HG03469 (cell line): ENCODE measurements at regions not wholly inside any gene's neighbourhood (a gene's known extent, or its start where the extent isn't known, plus 50 kb on each side); places are given as distances from the start of the nearest gene placed in this dataset.
"Not testable (repeated sequence)": the region's sequence is repeated elsewhere in the genome, so short reads cannot be mapped to it uniquely, and the experiment has no call there.

Experiments used
- ATAC-seq: cut with Tn5 transposase; IDR thresholded peaks from one replicate; pipeline ENCODE4 v1.9.1; 2021; ENCODE audit warnings: mild to moderate bottlenecking, moderate library complexity, moderate number of reproducible peaks; ENCODE audit not compliant: unreplicated experiment

DNA sequence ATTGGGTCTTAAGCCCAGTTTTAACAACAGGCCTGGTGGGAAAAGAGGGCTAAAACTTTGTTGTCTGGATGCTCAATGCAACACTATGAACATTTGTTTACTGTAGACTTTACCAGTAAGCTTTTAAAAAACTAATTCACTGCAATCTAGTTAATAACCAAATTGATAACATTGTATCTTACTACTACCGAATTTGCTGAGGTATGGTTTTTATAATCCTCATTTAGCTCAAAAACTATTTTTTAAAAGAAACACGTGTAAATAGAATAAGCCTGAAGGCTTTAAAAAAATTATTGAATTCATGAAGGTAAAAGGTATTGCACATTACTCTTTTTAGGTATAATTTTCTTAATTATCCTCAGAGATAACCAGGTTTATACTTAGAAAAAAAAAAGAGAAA lies 500.6 kb downstream of the RWDD3 start:
- no peak for ATAC-seq

DNA sequence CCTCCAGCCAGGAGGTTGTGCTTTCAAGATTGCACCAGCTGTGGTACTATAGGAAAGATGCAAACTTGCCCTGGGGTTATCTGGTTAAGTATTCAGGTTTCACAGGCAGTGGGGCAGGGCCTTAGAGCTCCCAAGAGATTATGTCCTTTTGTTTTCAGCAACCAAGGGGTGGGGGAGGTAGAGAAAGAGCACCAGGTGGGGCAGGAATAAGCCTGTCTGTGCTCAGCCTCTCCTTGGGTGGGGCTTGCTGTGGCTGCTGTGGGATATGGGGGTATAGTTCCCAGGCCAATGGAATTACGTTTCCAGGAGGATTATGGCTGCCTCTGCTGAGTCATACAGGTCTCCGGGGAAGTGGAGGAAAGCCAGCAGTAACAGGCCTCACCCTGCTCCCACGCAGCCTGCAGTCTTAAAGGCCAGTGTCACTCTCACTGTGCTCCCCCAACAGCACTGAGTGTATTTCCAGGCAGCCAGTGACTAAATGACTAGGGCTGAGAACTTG lies 508.6 kb downstream of the RWDD3 start:
- ATAC-seq, result no peak

- ATAC-seq, result no peak
Measured at GRCh38 chr1:95744731-95745130, 510.7 kb downstream of the RWDD3 start.

DNA sequence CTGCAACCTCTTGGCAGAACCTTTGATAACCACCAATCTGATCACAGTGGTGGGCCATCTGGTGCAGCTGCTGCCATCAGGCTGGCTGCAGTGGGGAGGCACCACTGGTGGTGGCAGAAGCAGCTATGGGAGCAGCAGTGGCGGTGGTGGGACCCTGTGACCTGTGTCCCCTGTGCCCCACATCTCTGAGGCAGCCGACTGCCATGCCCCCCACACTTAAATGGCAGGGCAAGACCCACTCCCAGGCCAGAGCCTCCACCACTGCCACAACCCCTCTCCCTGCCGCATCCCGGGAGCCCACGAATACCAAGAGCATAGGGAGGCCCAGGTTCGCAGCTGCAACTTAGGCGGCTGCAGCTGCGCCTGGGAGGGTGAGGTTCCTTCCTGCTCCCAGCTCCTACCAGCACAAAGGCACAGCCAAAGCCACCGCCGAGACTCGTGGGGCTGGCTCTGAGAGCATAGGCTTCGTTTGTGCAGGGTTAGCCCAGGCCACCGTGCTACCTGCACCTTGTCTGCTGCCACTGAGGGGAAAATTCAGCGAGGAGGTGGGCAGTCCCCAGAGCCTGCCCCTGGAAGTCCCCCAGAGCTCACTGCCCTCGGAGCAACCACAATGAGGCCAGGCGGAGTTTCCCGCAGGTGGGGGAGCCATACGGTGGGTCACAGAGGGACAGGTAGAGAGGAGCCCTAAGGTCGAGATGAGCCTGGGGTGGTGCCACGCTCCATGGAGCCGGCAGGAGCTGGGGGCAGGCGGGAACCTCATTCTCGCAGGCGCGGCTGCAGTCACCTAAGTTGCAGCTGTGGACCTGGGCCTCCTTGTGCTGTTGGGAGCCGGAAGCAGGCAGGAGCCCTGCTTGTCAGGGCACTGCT lies 518.7 kb downstream of the RWDD3 start:
- ATAC-seq, result no peak

- no peak for ATAC-seq
Measured at GRCh38 chr1:95753382-95754016, 519.5 kb downstream of the RWDD3 start.

DNA sequence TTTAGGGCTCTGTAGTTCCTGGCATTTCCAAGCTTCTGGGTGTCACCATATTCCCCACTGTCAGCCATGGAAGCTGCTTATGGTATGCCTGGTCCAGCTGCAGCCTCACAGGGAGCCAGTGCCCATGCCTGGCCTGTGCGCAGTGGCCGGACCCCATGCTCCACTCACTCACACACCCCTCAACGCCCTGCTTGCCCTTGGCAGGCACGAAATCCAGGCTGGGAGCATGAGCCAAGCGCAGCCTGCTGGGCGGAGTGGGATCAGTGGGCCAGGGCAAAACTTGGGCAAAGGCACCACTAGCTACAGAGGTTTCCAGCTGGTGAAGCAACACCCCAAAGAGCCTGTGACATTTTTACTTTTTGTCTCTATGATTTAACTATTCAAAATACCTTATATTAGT lies 520.4 kb downstream of the RWDD3 start:
- no peak for ATAC-seq

DNA sequence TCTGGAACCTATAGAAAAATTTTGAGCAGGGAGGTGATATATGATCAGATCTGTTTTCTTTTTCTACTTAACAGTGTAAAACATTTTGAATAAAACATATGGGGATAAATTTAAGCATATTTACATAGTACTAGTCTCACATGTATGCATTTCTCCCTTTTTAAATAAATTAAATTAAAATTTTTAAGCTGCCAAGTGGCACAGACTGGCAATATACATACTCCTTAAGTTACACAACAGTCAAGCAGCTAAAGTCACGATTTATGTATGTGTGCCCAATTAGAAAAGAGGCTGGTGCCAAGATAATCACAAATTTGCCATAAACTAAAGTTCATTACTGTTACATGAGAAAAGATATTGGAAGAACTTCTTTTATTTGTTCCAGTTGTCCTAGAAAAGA lies 532.0 kb downstream of the RWDD3 start:
- no peak for ATAC-seq

- ATAC-seq, result no peak
Measured at GRCh38 chr1:95770581-95770980, 536.6 kb downstream of the RWDD3 start.

DNA sequence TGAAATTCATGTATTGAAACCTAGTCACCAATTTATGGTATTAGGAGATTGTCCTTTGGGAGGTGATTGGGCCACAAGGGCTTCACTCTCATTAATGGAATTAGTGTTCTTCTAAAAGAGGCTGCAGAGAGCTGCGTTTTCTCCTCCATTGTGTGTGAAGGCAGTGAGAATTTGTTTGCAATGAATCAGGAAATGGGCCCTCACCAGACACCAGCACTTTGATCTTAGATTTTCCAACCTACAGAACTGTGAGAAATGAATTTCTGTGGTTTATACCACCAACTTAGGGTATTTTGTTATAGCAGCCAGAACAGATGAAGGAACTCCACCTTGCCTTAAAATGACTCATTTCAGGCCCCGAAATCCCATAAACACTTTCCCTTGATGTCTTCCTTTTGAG lies 544.2 kb downstream of the RWDD3 start:
- no peak for ATAC-seq

DNA sequence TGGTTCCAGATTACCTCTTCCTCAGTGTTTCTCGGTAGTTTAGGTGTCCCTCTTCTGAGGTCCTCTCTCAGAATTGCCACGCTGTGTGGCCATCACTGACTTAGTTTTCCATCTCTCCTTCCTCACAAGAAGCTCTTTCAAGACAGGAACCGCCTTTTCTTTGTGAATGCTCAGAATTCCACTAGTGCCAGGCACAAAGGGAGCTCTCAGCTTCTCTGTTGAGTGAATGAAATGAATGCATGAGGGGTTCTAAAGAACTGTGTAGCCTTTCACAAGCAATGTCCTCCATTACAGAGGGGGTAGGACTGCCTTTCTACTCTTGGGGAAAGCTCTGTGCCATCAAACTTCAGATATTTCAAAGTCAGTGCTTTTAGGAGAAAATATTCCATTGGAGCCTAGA lies 546.8 kb downstream of the RWDD3 start:
- no peak for ATAC-seq

DNA sequence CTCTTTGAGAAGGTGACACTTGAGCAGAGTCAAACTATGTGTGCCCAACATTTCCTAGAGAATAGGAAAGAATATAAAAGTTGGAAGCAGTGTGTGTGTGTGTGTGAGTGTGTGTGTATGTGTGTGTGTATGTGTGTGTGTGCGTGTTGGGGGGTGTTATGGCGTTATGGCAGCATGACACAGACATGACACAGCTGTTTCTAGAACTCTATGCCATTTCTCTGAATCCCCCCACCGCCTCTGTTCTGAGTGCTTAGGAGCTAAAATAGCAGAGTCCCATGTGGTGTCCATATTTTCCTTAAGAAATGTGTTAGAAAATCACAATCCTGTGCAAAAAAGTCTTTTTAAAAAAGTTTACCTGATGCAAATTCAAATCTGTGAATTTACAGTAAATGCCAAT lies 556.1 kb downstream of the RWDD3 start:
- ATAC-seq, result no peak

DNA sequence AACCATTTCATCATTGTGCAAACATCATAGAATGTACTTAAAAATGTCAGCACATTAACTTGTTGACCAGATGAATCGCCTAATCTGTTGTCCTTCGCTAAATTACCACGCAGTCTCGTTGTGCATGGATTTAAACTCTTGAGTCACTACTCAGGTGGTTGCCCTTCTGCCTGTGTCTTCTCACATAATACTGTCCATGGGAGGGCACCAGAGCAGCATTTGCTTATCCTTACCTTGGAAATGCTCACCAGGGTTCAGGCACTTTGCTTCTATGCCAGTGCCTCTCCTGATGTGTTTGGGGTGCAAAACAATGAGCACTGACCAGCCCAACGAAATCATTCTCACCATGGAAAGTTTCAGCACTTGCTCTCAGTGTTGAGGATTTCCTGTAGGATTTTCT lies 559.9 kb downstream of the RWDD3 start:
- no peak for ATAC-seq

DNA sequence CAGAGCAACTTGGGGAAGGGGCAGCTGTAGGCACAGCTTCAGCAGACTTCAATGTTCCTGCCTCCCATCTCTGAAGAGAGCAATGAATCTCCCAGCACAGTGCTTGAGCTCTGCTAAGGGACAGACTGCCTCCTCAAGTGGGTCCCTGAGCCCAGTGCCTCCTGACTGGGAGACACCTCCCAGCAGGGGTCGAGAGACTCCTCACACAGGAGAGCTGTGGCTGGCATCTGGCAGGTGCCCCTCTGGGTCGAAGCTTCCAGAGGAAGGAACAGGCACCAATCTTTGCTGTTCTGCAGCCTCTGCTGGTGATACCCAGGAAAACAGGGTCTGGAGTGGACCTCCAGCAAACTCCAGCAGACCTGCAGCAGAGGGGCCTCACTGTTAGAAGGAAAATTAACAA lies 563.8 kb downstream of the RWDD3 start:
- ATAC-seq, result not testable (repeated sequence)

DNA sequence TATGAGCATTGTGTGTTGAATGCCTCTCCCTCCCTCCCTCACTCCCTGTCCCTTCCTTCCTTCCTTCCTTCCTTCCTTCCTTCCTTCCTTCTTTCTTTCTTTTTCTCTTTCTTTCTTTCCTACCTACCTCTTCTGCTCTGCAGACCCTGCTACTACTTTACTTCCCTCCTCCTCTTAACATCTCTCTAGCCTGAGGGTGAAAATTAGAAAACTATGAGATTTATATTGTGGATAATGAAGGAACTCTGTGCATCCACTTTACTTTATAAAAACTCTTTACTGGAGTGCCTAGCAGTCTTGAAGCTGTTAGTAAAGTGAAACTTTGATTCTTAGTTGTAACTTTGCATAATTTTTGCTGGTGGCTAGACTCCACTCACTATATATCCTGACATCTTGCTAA lies 572.2 kb downstream of the RWDD3 start:
- ATAC-seq, result no peak

- no peak for ATAC-seq
Measured at GRCh38 chr1:95809391-95809790, 575.4 kb downstream of the RWDD3 start.

DNA sequence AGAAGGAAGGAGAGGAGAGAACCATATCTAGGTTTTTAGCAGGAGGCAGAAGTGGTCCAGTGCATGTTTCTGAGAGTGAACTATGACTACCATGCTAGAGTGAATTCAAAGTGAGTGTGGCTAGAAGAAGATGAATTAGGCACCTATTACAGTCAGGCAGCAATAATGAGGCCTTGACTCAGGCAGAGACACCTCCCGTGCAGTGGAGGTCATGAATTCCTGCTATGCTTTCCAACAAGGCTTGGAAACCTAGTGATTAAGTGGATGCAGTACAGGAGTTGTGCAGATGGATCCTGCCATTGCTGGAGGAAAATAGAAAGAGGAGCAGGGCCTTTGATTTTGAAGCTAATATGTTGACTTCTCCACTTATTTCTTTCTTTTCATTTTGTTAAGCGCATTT lies 581.5 kb downstream of the RWDD3 start:
- no peak for ATAC-seq

DNA sequence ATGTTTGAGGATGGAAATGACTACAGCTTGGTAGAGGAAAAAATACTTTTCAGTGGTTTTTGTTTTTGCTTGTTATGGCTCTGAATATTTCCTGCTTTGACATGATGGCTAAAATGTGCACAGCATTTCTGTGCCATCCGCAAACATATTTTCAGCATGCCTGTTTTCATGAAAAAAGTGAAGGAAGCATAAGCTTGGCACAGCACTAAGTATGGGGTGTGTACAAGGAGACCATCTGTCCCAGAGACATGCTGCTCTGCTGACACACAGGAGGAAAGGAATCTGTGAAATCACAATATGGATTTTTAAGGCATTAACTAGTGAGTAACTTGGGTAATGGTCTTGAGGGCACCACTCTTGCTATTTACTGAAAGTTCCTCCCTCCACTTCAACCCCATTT lies 595.5 kb downstream of the RWDD3 start:
- no peak for ATAC-seq

DNA sequence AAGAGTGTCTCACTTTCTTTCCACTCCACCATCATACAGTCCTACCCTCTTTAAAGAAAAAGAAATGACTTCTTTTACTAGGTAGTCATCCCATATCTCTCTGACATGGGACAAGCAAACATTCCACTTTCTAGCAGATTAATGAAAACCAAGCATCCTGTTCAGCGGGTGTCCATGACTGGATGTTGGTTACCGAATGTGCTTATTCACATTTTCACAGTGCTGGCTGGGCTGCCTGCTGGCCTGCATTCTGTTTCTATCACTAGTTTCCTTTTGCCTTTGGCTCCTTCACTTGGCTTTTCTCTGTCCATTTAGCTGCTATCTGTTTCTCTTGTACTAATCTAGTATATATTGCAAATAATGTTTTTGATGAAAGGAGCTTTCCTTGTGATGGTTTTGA lies 598.4 kb downstream of the RWDD3 start:
- no peak for ATAC-seq

DNA sequence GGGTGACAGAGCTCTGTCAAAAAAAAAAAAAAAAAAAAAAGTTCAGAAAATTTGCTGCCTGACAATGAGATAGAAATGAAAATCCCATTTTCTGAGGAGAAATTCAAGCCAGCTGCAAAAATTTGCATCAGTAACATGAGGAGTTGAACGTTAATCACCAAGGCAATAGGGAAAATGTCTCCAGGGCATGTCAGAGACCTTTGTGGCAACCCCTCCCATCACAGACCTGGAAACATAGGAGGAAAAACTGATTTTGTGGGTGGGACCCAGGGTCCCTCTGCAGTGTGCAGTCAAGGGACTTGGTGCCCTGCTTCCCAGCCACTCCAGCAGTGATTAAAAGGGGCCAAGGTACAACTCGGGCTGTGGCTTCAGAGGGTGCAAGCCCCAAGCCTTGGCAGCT lies 615.4 kb downstream of the RWDD3 start:
- ATAC-seq, result no peak

GRCh38 chr1:95850165-95850649 lies 616.2 kb downstream of the RWDD3 start:
- ATAC-seq, result no peak

DNA sequence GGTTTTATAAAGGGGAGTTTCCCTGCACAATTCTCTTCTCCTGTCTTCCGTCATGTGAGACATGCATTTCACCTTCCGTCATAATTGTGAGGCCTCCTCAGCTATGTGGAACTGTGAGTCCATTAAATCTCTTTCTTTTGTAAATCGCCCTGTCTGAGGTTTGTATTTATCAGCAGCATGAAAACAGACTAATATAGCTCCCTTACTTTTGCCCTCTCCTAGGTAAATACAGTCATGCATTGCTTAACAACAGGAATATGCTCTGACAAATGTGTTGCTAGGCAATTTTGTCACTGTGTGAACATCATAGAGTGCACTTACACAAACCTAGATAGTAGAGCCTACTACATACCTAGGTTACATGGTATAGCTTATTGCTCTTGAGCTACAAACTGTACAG lies 616.8 kb downstream of the RWDD3 start:
- ATAC-seq, result no peak

DNA sequence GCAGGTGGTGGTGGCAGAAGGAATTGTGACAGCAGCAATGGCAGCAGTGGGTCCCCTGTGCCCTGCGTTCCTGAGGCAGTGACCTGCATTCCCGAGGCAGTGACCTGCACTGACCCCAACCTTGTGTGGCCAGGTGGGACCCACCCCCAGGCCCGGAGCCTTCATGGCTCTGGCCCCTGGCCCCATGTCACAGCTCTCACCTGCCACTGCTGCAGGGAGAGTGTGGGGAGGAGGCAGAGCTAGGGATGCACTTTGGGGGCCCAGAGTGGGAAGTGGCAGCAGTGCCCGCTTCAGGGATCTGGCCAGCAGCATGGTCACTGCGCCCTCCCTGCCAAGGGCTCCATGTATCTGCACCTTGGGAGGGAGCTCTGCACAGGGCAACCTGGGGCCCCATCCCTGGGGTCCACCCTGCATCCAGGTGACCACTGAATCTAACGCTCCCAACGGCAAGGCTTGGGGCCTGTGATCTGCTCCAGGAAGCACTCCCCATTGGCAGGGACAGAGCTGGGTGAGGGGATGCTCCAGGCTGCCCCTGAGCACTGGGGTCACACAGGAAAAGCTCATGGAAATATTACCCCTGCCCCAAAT lies 618.6 kb downstream of the RWDD3 start:
- ATAC-seq, result no peak
